ENCODE measurements at regions not wholly inside any gene's neighbourhood (a gene's known extent, or its start where the extent isn't known, plus 50 kb on each side); places are given as distances from the start of the nearest gene placed in this dataset.
"Not testable (repeated sequence)": the region's sequence is repeated elsewhere in the genome, so short reads cannot be mapped to it uniquely, and the experiment has no call there.

DNA sequence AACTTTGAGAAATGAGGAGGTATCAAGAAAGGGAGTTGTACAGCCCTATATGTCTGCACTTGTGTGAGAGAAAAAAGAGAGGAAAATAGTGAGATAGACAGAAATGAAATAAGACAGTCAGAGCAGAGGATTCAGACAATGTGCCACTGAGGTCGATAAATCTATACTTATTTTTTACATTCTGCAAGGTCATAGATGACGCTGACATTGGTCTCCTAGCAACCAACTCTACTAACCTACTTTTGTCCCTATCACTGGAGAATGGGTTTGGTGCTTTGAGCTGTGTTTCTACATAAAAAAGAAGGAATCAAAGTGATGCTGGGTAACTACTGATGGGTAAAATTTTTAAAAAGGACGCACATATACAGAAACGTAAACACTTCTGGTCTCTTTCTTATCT lies 573.3 kb upstream of the RORB start:
- no peak overlapping the region for H2AFZ ChIP-seq (ENCODE audit: low read depth, low read length, severe bottlenecking)
- no peaks in the 10 kb centered on the region for H3K9me3 ChIP-seq (ENCODE audit: insufficient read depth, low read length)
- H3K9me2 ChIP-seq (replicated peaks; ENCODE audit: insufficient read depth, low read length): no peaks in the 10 kb centered on the region
- no peaks in the 10 kb centered on the region for H3K79me2 ChIP-seq (ENCODE audit: insufficient read depth, low read length)
- no peaks in the 10 kb centered on the region for H3K36me3 ChIP-seq (ENCODE audit: low read length)
- no peak overlapping the region for H3K4me3 ChIP-seq (ENCODE audit: insufficient read depth, low read length, poor library complexity, severe bottlenecking)
- H3K4me2 ChIP-seq (ENCODE audit: low read depth, low read length, poor library complexity, severe bottlenecking): no peak overlapping the region
- no peaks in the 10 kb centered on the region for H3F3A ChIP-seq (ENCODE audit: insufficient read depth)
- no peak for TF ChIP-seq EZH2phosphoT487 (conservative IDR thresholded peaks at IDR 0.05; ENCODE audit: low read length)
- TF ChIP-seq, protein P1, sequence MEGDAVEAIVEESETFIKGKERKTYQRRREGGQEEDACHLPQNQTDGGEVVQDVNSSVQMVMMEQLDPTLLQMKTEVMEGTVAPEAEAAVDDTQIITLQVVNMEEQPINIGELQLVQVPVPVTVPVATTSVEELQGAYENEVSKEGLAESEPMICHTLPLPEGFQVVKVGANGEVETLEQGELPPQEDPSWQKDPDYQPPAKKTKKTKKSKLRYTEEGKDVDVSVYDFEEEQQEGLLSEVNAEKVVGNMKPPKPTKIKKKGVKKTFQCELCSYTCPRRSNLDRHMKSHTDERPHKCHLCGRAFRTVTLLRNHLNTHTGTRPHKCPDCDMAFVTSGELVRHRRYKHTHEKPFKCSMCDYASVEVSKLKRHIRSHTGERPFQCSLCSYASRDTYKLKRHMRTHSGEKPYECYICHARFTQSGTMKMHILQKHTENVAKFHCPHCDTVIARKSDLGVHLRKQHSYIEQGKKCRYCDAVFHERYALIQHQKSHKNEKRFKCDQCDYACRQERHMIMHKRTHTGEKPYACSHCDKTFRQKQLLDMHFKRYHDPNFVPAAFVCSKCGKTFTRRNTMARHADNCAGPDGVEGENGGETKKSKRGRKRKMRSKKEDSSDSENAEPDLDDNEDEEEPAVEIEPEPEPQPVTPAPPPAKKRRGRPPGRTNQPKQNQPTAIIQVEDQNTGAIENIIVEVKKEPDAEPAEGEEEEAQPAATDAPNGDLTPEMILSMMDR (IDR thresholded peaks at IDR 0.05; ENCODE audit: insufficient read depth, low read length, poor library complexity, severe bottlenecking): no peak
- H4K20me1 ChIP-seq (ENCODE audit: low read depth, low read length): no peaks in the 10 kb centered on the region
- no peak overlapping the region for H3K9ac ChIP-seq (ENCODE audit: low read length)
- H3K27ac ChIP-seq (ENCODE audit: low read depth, low read length): no peak overlapping the region
- no peaks in the 10 kb centered on the region for H3K27me3 ChIP-seq (ENCODE audit: low read length)

DNA sequence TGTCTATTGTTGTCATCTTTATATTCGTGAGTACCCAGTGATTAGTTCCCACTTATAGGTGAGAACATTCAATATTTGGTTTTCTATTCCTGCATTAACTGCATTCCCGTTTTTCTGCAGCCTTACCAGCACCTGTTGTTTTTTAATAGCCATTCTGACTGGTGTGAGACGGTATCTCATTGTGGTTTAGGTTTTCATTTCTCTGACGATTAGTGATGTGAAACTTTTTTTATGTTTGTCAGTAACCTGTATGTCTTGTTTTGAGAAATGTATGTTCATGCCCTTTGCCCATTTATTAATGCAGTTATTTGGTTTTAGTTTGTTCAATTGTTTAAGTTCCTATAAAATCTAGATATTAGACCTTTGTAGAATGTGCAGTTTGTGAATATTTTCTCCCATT lies 546.0 kb upstream of the RORB start:
- Histone ChIP-seq H3K9me2 (replicated peaks; ENCODE audit: insufficient read depth, low read length) (no peaks in the 10 kb centered on the region), H3K27me3 (ENCODE audit: low read length) (no peaks in the 10 kb centered on the region), H2AFZ (ENCODE audit: low read depth, low read length, severe bottlenecking) (no peak overlapping the region), H3K27ac (ENCODE audit: low read depth, low read length) (no peak overlapping the region), H3F3A (ENCODE audit: insufficient read depth) (no peaks in the 10 kb centered on the region), H3K4me3 (ENCODE audit: insufficient read depth, low read length, poor library complexity, severe bottlenecking) (no peak overlapping the region), H3K9ac (ENCODE audit: low read length) (no peak overlapping the region), H3K4me2 (ENCODE audit: low read depth, low read length, poor library complexity, severe bottlenecking) (no peak overlapping the region), H3K79me2 (ENCODE audit: insufficient read depth, low read length) (no peaks in the 10 kb centered on the region), H3K9me3 (ENCODE audit: insufficient read depth, low read length) (no peaks in the 10 kb centered on the region), H4K20me1 (ENCODE audit: low read depth, low read length) (no peaks in the 10 kb centered on the region), H3K36me3 (ENCODE audit: low read length) (no peaks in the 10 kb centered on the region)
- TF ChIP-seq, protein P1 (IDR thresholded peaks at IDR 0.05; ENCODE audit: insufficient read depth, low read length, poor library complexity, severe bottlenecking): no peak
- no peak for TF ChIP-seq EZH2phosphoT487 (conservative IDR thresholded peaks at IDR 0.05; ENCODE audit: low read length)

DNA sequence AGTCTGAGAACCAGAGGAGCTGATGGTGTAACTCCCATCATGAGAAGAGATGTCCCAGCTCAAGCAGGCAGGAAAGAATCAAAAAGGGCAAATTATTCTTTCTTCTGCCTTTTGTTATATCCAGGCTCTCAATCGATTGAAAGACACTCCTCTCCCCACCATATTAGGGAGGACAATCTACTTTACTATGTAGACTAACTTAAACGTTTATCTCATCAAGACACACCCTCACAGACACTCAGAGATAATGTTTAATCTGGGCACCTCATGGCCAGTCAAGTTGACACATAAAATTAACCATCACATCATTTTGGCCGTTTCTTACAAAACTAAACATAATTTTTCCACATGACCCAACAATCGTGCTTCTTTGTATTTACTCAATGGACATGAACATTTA lies 534.3 kb upstream of the RORB start:
- no peaks in the 10 kb centered on the region for H3K9me3 ChIP-seq (ENCODE audit: insufficient read depth, low read length)
- H3K36me3 ChIP-seq (ENCODE audit: low read length): no peaks in the 10 kb centered on the region
- no peak overlapping the region for H3K27ac ChIP-seq (ENCODE audit: low read depth, low read length)
- no peaks in the 10 kb centered on the region for H3K9me2 ChIP-seq (replicated peaks; ENCODE audit: insufficient read depth, low read length)
- H3F3A ChIP-seq (ENCODE audit: insufficient read depth): no peaks in the 10 kb centered on the region
- no peak overlapping the region for H2AFZ ChIP-seq (ENCODE audit: low read depth, low read length, severe bottlenecking)
- no peaks in the 10 kb centered on the region for H3K27me3 ChIP-seq (ENCODE audit: low read length)
- H3K4me2 ChIP-seq (ENCODE audit: low read depth, low read length, poor library complexity, severe bottlenecking): no peak overlapping the region
- no peak overlapping the region for H3K9ac ChIP-seq (ENCODE audit: low read length)
- H3K79me2 ChIP-seq (ENCODE audit: insufficient read depth, low read length): no peaks in the 10 kb centered on the region
- no peak overlapping the region for H3K4me3 ChIP-seq (ENCODE audit: insufficient read depth, low read length, poor library complexity, severe bottlenecking)
- H4K20me1 ChIP-seq (ENCODE audit: low read depth, low read length): no peaks in the 10 kb centered on the region
- TF ChIP-seq, protein P1 (IDR thresholded peaks at IDR 0.05; ENCODE audit: insufficient read depth, low read length, poor library complexity, severe bottlenecking): no peak
- no peak for TF ChIP-seq EZH2phosphoT487 (conservative IDR thresholded peaks at IDR 0.05; ENCODE audit: low read length)

DNA sequence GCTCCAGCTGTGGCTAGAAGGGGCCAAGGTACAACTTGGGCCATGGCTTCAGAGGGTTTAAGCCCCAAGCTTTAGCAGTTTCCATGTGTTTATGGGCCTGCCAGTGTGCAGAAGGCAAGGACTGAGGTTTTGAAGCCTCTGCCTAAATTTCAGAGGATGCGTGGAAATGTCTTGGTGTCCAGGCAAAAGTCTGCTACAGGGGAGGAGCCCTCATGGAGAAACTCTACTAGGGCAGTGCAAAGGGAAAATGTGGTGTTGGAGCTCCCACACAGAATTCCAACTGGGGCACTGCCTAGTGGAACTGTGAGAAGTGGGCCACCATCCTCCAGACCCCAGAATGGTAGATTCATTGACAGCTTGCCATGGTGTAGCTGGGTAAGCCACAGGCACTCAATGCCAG lies 527.2 kb upstream of the RORB start:
- Histone ChIP-seq H3K36me3 (ENCODE audit: low read length) (no peaks in the 10 kb centered on the region), H3K27me3 (ENCODE audit: low read length) (no peaks in the 10 kb centered on the region), H3K9ac (ENCODE audit: low read length) (no peak overlapping the region), H4K20me1 (ENCODE audit: low read depth, low read length) (no peaks in the 10 kb centered on the region), H3F3A (ENCODE audit: insufficient read depth) (no peaks in the 10 kb centered on the region), H3K9me2 (replicated peaks; ENCODE audit: insufficient read depth, low read length) (no peaks in the 10 kb centered on the region), H3K4me3 (ENCODE audit: insufficient read depth, low read length, poor library complexity, severe bottlenecking) (no peak overlapping the region), H3K27ac (ENCODE audit: low read depth, low read length) (no peak overlapping the region), H3K9me3 (ENCODE audit: insufficient read depth, low read length) (no peaks in the 10 kb centered on the region), H3K79me2 (ENCODE audit: insufficient read depth, low read length) (no peaks in the 10 kb centered on the region), H2AFZ (ENCODE audit: low read depth, low read length, severe bottlenecking) (no peak overlapping the region), H3K4me2 (ENCODE audit: low read depth, low read length, poor library complexity, severe bottlenecking) (no peak overlapping the region)
- TF ChIP-seq, protein P1 (IDR thresholded peaks at IDR 0.05; ENCODE audit: insufficient read depth, low read length, poor library complexity, severe bottlenecking): no peak
- TF ChIP-seq EZH2phosphoT487 (conservative IDR thresholded peaks at IDR 0.05; ENCODE audit: low read length): no peak

DNA sequence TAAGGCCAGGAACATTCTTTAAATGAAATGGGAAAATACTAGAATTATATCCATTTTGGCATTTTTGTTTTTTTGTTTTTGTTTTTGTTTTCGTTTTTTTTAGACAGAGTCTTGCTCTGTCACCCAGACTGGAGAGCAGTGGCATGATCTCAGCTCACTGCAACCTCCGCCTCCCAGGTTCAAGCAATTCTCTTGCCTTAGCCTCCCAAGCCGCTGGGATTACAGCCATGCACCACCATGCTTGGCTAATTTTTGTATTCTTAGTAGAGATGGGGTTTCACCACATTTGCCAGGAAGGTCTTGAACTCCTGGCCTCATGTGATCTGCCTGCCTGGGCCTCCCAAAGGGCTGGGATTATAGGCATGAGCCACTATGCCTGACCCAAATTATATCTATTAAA lies 520.7 kb upstream of the RORB start:
- H3F3A ChIP-seq (ENCODE audit: insufficient read depth); H4K20me1 ChIP-seq (ENCODE audit: low read depth, low read length); H3K4me2 ChIP-seq (ENCODE audit: low read depth, low read length, poor library complexity, severe bottlenecking); H3K27ac ChIP-seq (ENCODE audit: low read depth, low read length); H3K79me2 ChIP-seq (ENCODE audit: insufficient read depth, low read length); H3K9me3 ChIP-seq (ENCODE audit: insufficient read depth, low read length); H3K36me3 ChIP-seq (ENCODE audit: low read length); H3K9me2 ChIP-seq (replicated peaks; ENCODE audit: insufficient read depth, low read length); H3K27me3 ChIP-seq (ENCODE audit: low read length); H3K4me3 ChIP-seq (ENCODE audit: insufficient read depth, low read length, poor library complexity, severe bottlenecking); H3K9ac ChIP-seq (ENCODE audit: low read length); H2AFZ ChIP-seq (ENCODE audit: low read depth, low read length, severe bottlenecking): not testable (repeated sequence)

Measured in SU-DHL-6 (cell line).